HEK293T (cell line): ENCODE measurements at regions not wholly inside any gene's neighbourhood (a gene's known extent, or its start where the extent isn't known, plus 50 kb on each side); places are given as distances from the start of the nearest gene placed in this dataset.

ENCODE experiments used
- CTCF ChIA-PET: fragments of 350-600 bp; formaldehyde crosslinking; extraction: SDS; loops from one replicate; lab custom pipeline; 2021; ENCODE audit warnings: antibody characterized with exemption, inconsistent platforms; lab: Yijun Ruan, JAX
- POLR2A ChIA-PET: fragments of 350-600 bp; formaldehyde crosslinking; extraction: SDS; loops from one replicate; lab custom pipeline; 2020; ENCODE audit warnings: antibody characterized with exemption, inconsistent platforms; lab: Yijun Ruan, JAX
- DNase-seq: peaks from one replicate; pipeline ENCODE4 v3.0.0; 2012; ENCODE audit warnings: mixed read lengths; ENCODE audit errors: extremely low spot score
- ARNT ChIP-seq: fragments of 450-650 bp; IDR thresholded peaks from 2 replicates; pipeline ENCODE4 v1.6.1; 2017; ENCODE audit warnings: mild to moderate bottlenecking
- BHLHE40 ChIP-seq: fragments of 450-650 bp; IDR thresholded peaks from 2 replicates; pipeline ENCODE4 v1.6.1; 2016; ENCODE audit warnings: mild to moderate bottlenecking, moderate library complexity, borderline replicate concordance
- CTBP1 ChIP-seq: fragments of 450-650 bp; IDR thresholded peaks from 2 replicates; pipeline ENCODE4 v1.6.1; 2016; ENCODE audit warnings: borderline replicate concordance
- ELF4 ChIP-seq: fragments of 450-650 bp; IDR thresholded peaks from 2 replicates; pipeline ENCODE4 v1.6.1; 2017; ENCODE audit warnings: antibody characterized with exemption
- FOXA1 ChIP-seq: fragments of 450-650 bp; IDR thresholded peaks from 2 replicates; pipeline ENCODE4 v1.6.1; 2016; ENCODE audit warnings: mild to moderate bottlenecking
- FOXK2 ChIP-seq: fragments of 450-650 bp; IDR thresholded peaks from 2 replicates; pipeline ENCODE4 v1.6.1; 2016; ENCODE audit warnings: mild to moderate bottlenecking
- FOXM1 ChIP-seq: fragments of 450-650 bp; IDR thresholded peaks from 2 replicates; pipeline ENCODE4 v1.6.1; 2017; ENCODE audit warnings: mild to moderate bottlenecking, borderline replicate concordance
- HDGF ChIP-seq: fragments of 450-650 bp; IDR thresholded peaks from 2 replicates; pipeline ENCODE4 v1.6.1; 2017; ENCODE audit warnings: antibody characterized with exemption, borderline replicate concordance
- L3MBTL2 ChIP-seq: fragments of 450-650 bp; conservative IDR thresholded peaks from 2 replicates; pipeline ENCODE4 v1.6.1; 2016; ENCODE audit warnings: mild to moderate bottlenecking
- LEF1 ChIP-seq: fragments of 450-650 bp; IDR thresholded peaks from 2 replicates; pipeline ENCODE4 v1.6.1; 2017; ENCODE audit warnings: mild to moderate bottlenecking, borderline replicate concordance
- NFRKB ChIP-seq: fragments of 450-650 bp; IDR thresholded peaks from 2 replicates; pipeline ENCODE4 v1.6.1; 2016; ENCODE audit warnings: mild to moderate bottlenecking, moderate library complexity
- PKNOX1 ChIP-seq: fragments of 450-650 bp; IDR thresholded peaks from 2 replicates; pipeline ENCODE4 v1.6.1; 2016
- SP1 ChIP-seq: fragments of 450-650 bp; IDR thresholded peaks from 2 replicates; pipeline ENCODE4 v1.6.1; 2017
- SUZ12 ChIP-seq: fragments of 450-650 bp; IDR thresholded peaks from 2 replicates; pipeline ENCODE4 v1.6.1; 2016; ENCODE audit warnings: mild to moderate bottlenecking
- TARDBP ChIP-seq: fragments of 450-650 bp; IDR thresholded peaks from 2 replicates; pipeline ENCODE4 v1.6.1; 2016
- ZNF384 ChIP-seq: fragments of 450-650 bp; IDR thresholded peaks from 2 replicates; pipeline ENCODE4 v1.6.1; 2016

GRCh38 chr12:108066583-108067577 lies 62.2 kb upstream of the WSCD2 start:
- no peak for TF ChIP-seq SUZ12
- no peak for TF ChIP-seq L3MBTL2
- no peak for TF ChIP-seq FOXA1
- no peak for TF ChIP-seq SP1
- no peak for TF ChIP-seq CTBP1
- TF ChIP-seq PKNOX1 = no peak
- POLR2A ChIA-PET = no interaction called here
- CTCF ChIA-PET = no interaction called here
- DNase-seq = no peak

DNA sequence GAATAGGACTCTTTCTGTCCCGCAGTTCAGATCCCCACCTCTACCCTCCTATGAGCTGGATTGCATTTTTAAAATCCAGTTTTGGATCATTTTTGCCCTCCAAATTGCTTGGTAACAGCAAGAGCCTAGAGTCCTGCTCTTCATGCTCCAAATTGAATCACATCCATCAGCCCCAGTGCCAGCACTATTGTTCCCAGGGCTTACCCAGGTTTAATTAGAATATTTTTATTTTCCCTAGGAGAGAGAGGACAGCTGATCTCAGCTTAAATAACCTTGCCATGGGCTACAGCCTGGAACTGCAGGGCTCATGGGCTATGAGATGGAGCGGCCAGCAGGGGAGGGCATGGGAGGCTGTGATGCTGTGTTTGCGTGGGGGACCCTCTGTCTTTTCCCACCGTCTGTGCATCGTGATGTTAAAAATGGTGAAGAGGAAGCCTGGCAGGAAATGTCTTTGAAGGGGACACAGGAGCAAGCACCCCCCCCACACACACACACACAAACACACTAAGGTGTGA lies 59.4 kb upstream of the WSCD2 start:
- POLR2A ChIA-PET = no interaction called here
- no peak for DNase-seq
- TF ChIP-seq FOXM1 (no peak), FOXK2 (no peak), NFRKB (no peak), HDGF (no peak), ELF4 (no peak), ZNF384 (no peak), SUZ12 (no peak), BHLHE40 (no peak)
- CTCF ChIA-PET = no interaction called here

- DNase-seq = no peak
- CTCF ChIA-PET = interaction anchor here (0.6 kb wide), 1 partner anchor 1759 kb away, joined by 4 read pairs; no protein-coding TSS in a partner anchor
- POLR2A ChIA-PET = no interaction called here
- TF ChIP-seq ELF4 (no peak), HDGF (no peak), ZNF384 (no peak), FOXK2 (no peak), PKNOX1 (no peak), BHLHE40 (no peak), ARNT (no peak), SP1 (no peak), L3MBTL2 (no peak), LEF1 (no peak), FOXM1 (no peak), FOXA1 (no peak), NFRKB (no peak), TARDBP (no peak), SUZ12 (no peak), CTBP1 (no peak)
Measured at GRCh38 chr12:108075561-108075960, 53.5 kb upstream of the WSCD2 start.

DNA sequence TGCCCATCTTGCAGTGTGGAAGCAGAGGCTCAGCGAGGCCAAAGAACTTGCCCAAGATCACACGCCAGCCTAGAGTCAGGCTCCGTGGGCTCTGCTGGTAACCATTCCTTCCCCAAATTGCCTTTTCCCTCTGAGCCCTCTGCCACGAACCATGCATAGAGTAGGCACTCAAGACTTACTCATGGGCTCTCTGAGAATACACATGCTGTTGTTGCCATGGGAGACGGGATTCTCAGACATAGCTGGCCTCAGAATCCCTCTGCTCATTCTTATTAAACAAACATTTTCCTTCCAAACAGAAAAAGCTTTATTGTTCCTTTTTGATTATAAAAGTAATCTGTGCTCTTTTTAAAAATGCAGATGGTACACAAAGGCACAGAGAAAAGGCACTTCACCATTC lies 52.5 kb upstream of the WSCD2 start:
- ChIA-PET CTCF (no interaction called here), POLR2A (no interaction called here)
- DNase-seq = no peak
- TF ChIP-seq LEF1 = no peak
- TF ChIP-seq PKNOX1 = no peak
- TF ChIP-seq SP1 = no peak
- TF ChIP-seq FOXK2 = no peak
- no peak for TF ChIP-seq ZNF384
- TF ChIP-seq HDGF = no peak
- TF ChIP-seq SUZ12 = no peak
- TF ChIP-seq NFRKB = no peak
- TF ChIP-seq TARDBP = no peak
- no peak for TF ChIP-seq CTBP1
- no peak for TF ChIP-seq L3MBTL2
- TF ChIP-seq FOXA1 = no peak

GRCh38 chr12:108078428-108078827 lies 50.7 kb upstream of the WSCD2 start:
- POLR2A ChIA-PET = no interaction called here
- CTCF ChIA-PET = no interaction called here
- TF ChIP-seq FOXK2 = no peak
- TF ChIP-seq NFRKB = no peak
- no peak for TF ChIP-seq ARNT
- no peak for TF ChIP-seq L3MBTL2
- TF ChIP-seq FOXM1 = no peak
- 0 out of 2 replicates have a peak, but pooled peaks have one; percentile 3 for TF ChIP-seq PKNOX1
- no peak for TF ChIP-seq ELF4
- DNase-seq = no peak
